ENCODE measurements at regions not wholly inside any gene's neighbourhood (a gene's known extent, or its start where the extent isn't known, plus 50 kb on each side); places are given as distances from the start of the nearest gene placed in this dataset.

DNA sequence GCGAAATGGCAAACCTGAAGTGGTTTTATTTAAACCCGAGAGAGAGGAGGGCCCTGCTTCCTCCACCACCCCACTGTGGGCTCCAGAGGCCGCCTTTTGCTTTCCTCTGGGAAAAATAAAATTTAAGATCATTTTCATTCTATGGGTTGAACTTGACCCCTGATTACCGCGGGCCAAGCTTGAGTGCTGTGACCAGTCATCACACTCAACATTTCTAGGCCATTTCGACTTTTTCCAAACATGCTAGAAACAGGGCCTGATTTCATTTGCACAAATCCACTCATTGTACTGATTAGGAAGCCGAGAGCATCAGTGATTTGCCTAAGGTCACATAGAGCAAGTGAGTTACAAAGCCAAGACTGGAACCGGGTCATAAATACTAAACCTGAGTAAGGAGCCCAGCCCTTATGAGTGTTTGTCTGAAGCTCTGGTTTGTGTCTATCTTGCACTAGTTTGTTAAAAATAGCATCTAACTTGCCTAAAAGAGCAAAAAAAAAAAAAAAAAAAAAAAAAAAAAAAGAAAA lies 179.7 kb downstream of the DLL1 start:
- TF ChIP-seq, protein P1, sequence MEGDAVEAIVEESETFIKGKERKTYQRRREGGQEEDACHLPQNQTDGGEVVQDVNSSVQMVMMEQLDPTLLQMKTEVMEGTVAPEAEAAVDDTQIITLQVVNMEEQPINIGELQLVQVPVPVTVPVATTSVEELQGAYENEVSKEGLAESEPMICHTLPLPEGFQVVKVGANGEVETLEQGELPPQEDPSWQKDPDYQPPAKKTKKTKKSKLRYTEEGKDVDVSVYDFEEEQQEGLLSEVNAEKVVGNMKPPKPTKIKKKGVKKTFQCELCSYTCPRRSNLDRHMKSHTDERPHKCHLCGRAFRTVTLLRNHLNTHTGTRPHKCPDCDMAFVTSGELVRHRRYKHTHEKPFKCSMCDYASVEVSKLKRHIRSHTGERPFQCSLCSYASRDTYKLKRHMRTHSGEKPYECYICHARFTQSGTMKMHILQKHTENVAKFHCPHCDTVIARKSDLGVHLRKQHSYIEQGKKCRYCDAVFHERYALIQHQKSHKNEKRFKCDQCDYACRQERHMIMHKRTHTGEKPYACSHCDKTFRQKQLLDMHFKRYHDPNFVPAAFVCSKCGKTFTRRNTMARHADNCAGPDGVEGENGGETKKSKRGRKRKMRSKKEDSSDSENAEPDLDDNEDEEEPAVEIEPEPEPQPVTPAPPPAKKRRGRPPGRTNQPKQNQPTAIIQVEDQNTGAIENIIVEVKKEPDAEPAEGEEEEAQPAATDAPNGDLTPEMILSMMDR (IDR thresholded peaks at IDR 0.05; ENCODE audit: insufficient read depth, low read depth, low read length), result no peak
- TF ChIP-seq EZH2 (IDR thresholded peaks at IDR 0.05; ENCODE audit: insufficient read depth, low read length), result no peak

All from astrocyte (in vitro differentiated cells and primary cell).